ENCODE measurements at regions not wholly inside any gene's neighbourhood (a gene's known extent, or its start where the extent isn't known, plus 50 kb on each side); places are given as distances from the start of the nearest gene placed in this dataset.

GRCh38 chr2:126302043-126302442 lies 353.9 kb upstream of the GYPC start:
- H3K4me3 ChIP-seq: no peak overlapping the region
- DNase-seq (ENCODE audit: extremely low spot score in 2 of 2): no peak
- intact Hi-C loops (cut with DNase I): no loop called here

DNA sequence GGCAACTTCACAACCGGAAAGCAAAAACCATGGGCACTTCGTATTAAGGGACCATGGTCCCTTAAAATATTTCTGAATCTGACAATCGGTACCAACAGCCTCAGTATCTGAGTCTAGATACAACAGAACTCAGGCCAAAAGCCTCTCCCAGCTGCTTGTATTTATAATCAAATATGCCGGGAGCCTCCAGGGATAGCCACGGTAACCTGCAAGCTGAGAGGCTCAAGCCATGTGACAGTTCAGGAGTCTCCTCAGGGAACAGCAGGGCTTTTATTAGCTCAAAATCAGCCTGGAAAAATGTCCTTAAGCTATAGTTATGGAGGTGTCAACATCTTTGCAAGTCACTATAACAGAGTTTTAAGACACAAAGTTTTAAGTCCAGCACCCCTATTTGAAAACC lies 352.8 kb upstream of the GYPC start:
- no peak for TF ChIP-seq POLR2AphosphoS5 (IDR thresholded peaks at IDR 0.05; ENCODE audit: insufficient read depth in 1 of 2, low read depth in 1 of 2)
- Histone ChIP-seq H3K4me1 (no peaks in the 10 kb centered on the region), H3K27ac (no peak overlapping the region), H3K27me3 (no peaks in the 10 kb centered on the region), H3K9me3 (no peaks in the 10 kb centered on the region), H3K4me3 (no peak overlapping the region), H3K36me3 (no peaks in the 10 kb centered on the region)
- intact Hi-C loops (cut with DNase I): no loop called here
- no peak for DNase-seq (ENCODE audit: extremely low spot score in 2 of 2)

More at GRCh38 chr2:126302043-126302442, 353.9 kb upstream of the GYPC start:
- Histone ChIP-seq H3K27me3 (no peaks in the 10 kb centered on the region), H3K27ac (no peak overlapping the region), H3K36me3 (no peaks in the 10 kb centered on the region), H3K4me1 (no peaks in the 10 kb centered on the region), H3K9me3 (no peaks in the 10 kb centered on the region)
- TF ChIP-seq POLR2A (IDR thresholded peaks at IDR 0.05): no peak
- no peak for TF ChIP-seq CTCF (IDR thresholded peaks at IDR 0.05)
- TF ChIP-seq POLR2AphosphoS5 (IDR thresholded peaks at IDR 0.05; ENCODE audit: insufficient read depth in 1 of 2, low read depth in 1 of 2): no peak

DNA sequence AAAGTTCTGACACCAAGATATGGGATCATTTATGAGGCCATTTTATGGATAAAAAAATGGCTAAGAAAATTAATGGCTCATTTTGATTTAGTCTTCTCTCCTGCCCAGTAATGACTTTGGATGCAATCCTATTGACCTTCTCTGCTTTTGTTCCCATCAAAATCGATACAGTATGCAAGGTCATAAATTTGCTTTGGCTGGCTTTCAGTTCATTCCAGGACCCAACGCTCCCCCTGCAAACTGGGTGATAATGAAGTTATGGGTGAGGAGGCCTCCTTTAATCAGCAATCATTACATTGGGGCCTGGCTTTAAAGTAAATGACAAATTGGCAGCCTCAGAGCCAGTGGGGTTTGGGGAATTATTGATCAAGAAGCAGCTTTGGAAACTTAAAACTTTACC lies 351.8 kb upstream of the GYPC start:
- intact Hi-C loops (cut with DNase I): no loop called here

GRCh38 chr2:126306539-126306938 lies 349.4 kb upstream of the GYPC start:
- H3K9me3 ChIP-seq: no peaks in the 10 kb centered on the region
- no peaks in the 10 kb centered on the region for H3K4me1 ChIP-seq
- TF ChIP-seq CTCF (IDR thresholded peaks at IDR 0.05): no peak
- TF ChIP-seq POLR2A (IDR thresholded peaks at IDR 0.05): no peak
- TF ChIP-seq POLR2AphosphoS5 (IDR thresholded peaks at IDR 0.05; ENCODE audit: insufficient read depth in 1 of 2, low read depth in 1 of 2): no peak
- no peak overlapping the region for H3K4me3 ChIP-seq
- no peak overlapping the region for H3K27ac ChIP-seq
- no peaks in the 10 kb centered on the region for H3K36me3 ChIP-seq
- intact Hi-C loops (cut with DNase I): no loop called here
- H3K27me3 ChIP-seq: no peaks in the 10 kb centered on the region
- no peak for DNase-seq (ENCODE audit: extremely low spot score in 2 of 2)

More for the DNA sequence above, 351.8 kb upstream of the GYPC start:
- Histone ChIP-seq H3K27ac (no peak overlapping the region), H3K27me3 (no peaks in the 10 kb centered on the region), H3K4me1 (no peaks in the 10 kb centered on the region), H3K36me3 (no peaks in the 10 kb centered on the region), H3K9me3 (no peaks in the 10 kb centered on the region), H3K4me3 (no peak overlapping the region)
- no peak for DNase-seq (ENCODE audit: extremely low spot score in 2 of 2)
- no peak for TF ChIP-seq CTCF (IDR thresholded peaks at IDR 0.05)

DNA sequence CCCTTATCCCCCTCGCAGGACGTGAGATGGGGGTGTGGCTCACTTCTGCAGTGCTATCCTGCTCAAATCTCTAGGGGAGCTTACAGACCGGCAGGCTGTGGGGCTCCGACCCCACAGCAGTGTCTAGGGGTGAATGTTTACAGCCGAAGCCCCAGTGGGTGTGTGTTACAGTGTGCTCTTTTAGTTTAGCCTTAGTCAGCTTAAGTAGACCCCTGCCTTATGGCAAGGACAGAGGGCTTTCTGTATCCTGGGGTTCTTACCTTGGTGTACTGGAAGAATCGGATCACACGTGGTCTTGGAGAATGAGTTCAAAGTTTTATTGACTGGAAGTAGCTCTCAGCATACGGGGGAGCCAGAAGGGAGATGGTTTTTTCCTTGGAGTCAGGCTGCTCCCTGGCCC lies 348.2 kb upstream of the GYPC start:
- intact Hi-C loops (cut with DNase I): no loop called here
- no peak for DNase-seq (ENCODE audit: extremely low spot score in 2 of 2)
- no peaks in the 10 kb centered on the region for H3K4me1 ChIP-seq
- no peaks in the 10 kb centered on the region for H3K27me3 ChIP-seq
- TF ChIP-seq POLR2AphosphoS5 (IDR thresholded peaks at IDR 0.05; ENCODE audit: insufficient read depth in 1 of 2, low read depth in 1 of 2): no peak
- no peak for TF ChIP-seq POLR2A (IDR thresholded peaks at IDR 0.05)
- TF ChIP-seq CTCF (IDR thresholded peaks at IDR 0.05): no peak
- H3K9me3 ChIP-seq: no peaks in the 10 kb centered on the region
- no peak overlapping the region for H3K4me3 ChIP-seq
- no peaks in the 10 kb centered on the region for H3K36me3 ChIP-seq
- H3K27ac ChIP-seq: no peak overlapping the region

- no peaks in the 10 kb centered on the region for H3K27me3 ChIP-seq
- H3K36me3 ChIP-seq: no peaks in the 10 kb centered on the region
- no peak for TF ChIP-seq CTCF (IDR thresholded peaks at IDR 0.05)
- TF ChIP-seq POLR2A (IDR thresholded peaks at IDR 0.05): no peak
- TF ChIP-seq POLR2AphosphoS5 (IDR thresholded peaks at IDR 0.05; ENCODE audit: insufficient read depth in 1 of 2, low read depth in 1 of 2): no peak
- H3K4me1 ChIP-seq: no peaks in the 10 kb centered on the region
- intact Hi-C loops (cut with DNase I): no loop called here
- H3K9me3 ChIP-seq: no peaks in the 10 kb centered on the region
- H3K27ac ChIP-seq: no peak overlapping the region
- no peak for DNase-seq (ENCODE audit: extremely low spot score in 2 of 2)
- no peak overlapping the region for H3K4me3 ChIP-seq
Measured at GRCh38 chr2:126309185-126309584, 346.8 kb upstream of the GYPC start.
